ENCODE measurements at regions not wholly inside any gene's neighbourhood (a gene's known extent, or its start where the extent isn't known, plus 50 kb on each side); places are given as distances from the start of the nearest gene placed in this dataset.

DNA sequence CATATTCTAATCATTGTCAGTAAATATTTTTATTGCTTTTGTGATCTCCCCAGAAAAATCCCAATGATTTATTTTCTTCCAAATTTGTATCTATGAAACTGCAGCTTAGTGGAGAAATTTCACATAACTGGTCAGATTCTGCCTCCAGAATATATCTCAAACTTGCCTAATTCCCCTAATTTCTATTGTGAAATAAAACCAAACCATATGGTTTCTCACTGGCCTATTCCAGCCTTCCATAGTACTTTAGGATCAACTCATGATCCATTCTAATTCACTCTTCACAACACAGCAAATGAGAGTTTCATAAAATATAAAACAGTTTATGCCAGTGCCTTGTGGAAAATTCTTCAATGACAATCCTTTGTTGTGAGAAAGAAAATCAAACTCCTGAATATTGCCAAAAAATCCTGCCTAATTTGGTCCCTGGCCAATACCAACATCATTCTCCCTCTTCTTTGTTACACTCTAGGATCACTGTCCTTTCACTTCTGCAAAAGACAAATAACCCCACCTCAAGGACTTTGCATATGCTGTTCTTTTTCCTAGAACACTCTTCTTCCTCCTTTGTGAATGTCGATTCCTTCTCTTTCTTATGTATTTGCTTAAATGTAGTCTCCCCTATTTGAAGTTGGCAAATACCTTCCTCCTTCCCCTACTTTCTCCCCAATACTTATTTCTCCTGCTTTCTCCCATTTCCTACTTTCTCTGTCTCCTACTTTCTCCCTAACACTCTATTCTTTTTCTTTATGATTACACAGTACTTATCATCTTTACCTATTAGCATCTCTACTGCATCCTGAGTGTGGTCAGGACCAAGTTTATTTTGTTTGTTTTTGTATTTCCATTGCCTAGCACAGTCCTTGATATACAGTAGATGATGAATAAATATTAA, 587.5 kb downstream of the RFPL4B start:
- TF ChIP-seq, protein P1, sequence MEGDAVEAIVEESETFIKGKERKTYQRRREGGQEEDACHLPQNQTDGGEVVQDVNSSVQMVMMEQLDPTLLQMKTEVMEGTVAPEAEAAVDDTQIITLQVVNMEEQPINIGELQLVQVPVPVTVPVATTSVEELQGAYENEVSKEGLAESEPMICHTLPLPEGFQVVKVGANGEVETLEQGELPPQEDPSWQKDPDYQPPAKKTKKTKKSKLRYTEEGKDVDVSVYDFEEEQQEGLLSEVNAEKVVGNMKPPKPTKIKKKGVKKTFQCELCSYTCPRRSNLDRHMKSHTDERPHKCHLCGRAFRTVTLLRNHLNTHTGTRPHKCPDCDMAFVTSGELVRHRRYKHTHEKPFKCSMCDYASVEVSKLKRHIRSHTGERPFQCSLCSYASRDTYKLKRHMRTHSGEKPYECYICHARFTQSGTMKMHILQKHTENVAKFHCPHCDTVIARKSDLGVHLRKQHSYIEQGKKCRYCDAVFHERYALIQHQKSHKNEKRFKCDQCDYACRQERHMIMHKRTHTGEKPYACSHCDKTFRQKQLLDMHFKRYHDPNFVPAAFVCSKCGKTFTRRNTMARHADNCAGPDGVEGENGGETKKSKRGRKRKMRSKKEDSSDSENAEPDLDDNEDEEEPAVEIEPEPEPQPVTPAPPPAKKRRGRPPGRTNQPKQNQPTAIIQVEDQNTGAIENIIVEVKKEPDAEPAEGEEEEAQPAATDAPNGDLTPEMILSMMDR (IDR thresholded peaks at IDR 0.05; ENCODE audit: insufficient read depth, low read depth, low read length): no peak
- TF ChIP-seq EZH2 (IDR thresholded peaks at IDR 0.05; ENCODE audit: insufficient read depth, low read length): no peak
